Ramos (cell line): ENCODE measurements at regions not wholly inside any gene's neighbourhood (a gene's known extent, or its start where the extent isn't known, plus 50 kb on each side); places are given as distances from the start of the nearest gene placed in this dataset.
"Not testable (repeated sequence)": the region's sequence is repeated elsewhere in the genome, so short reads cannot be mapped to it uniquely, and the experiment has no call there.

Source experiments
- in situ Hi-C: fragments of 300-500 bp; cut with MboI; formaldehyde crosslinking; loops from one replicate; pipeline ENCODE4 v1.14.3; 2022; ENCODE audit warnings: low sequenced_read_pairs; ENCODE audit not compliant: unreplicated experiment

GRCh38 chr21:27371975-27372331, 405.1 kb upstream of the ADAMTS5 start:
- in situ Hi-C loops, result no loop called here

- in situ Hi-C loops, result no loop called here
Observed at GRCh38 chr21:27371115-27371974, 404.5 kb upstream of the ADAMTS5 start.

- in situ Hi-C loops, result no loop called here
Observed at GRCh38 chr21:27369978-27370571, 403.2 kb upstream of the ADAMTS5 start.

GRCh38 chr21:27369234-27369633, 402.3 kb upstream of the ADAMTS5 start:
- in situ Hi-C loops, result no loop called here

- in situ Hi-C loops, result no loop called here
Observed at GRCh38 chr21:27366646-27367235, 399.9 kb upstream of the ADAMTS5 start.

- in situ Hi-C loops, result no loop called here
Observed at GRCh38 chr21:27366036-27366435, 399.1 kb upstream of the ADAMTS5 start.

GRCh38 chr21:27365394-27365793, 398.5 kb upstream of the ADAMTS5 start:
- in situ Hi-C loops, result no loop called here

GRCh38 chr21:27363719-27364477, 397.0 kb upstream of the ADAMTS5 start:
- in situ Hi-C loops, result no loop called here

GRCh38 chr21:27362249-27362648, 395.4 kb upstream of the ADAMTS5 start:
- in situ Hi-C loops, result no loop called here

GRCh38 chr21:27359141-27359540, 392.3 kb upstream of the ADAMTS5 start:
- in situ Hi-C loops, result no loop called here

- in situ Hi-C loops, result no loop called here
Observed at GRCh38 chr21:27352885-27353284, 386.0 kb upstream of the ADAMTS5 start.

- in situ Hi-C loops, result no loop called here
Observed at GRCh38 chr21:27346041-27346448, 379.2 kb upstream of the ADAMTS5 start.

GRCh38 chr21:27339902-27340301, 373.0 kb upstream of the ADAMTS5 start:
- in situ Hi-C loops, result no loop called here

- in situ Hi-C loops, result not testable (repeated sequence)
Observed at GRCh38 chr21:27338007-27338406, 371.1 kb upstream of the ADAMTS5 start.

- in situ Hi-C loops, result no loop called here
Observed at GRCh38 chr21:27333096-27333495, 366.2 kb upstream of the ADAMTS5 start.

- in situ Hi-C loops, result no loop called here
Observed at GRCh38 chr21:27329255-27329851, 362.5 kb upstream of the ADAMTS5 start.

GRCh38 chr21:27326301-27326700, 359.4 kb upstream of the ADAMTS5 start:
- in situ Hi-C loops, result no loop called here

- in situ Hi-C loops, result no loop called here
Observed at GRCh38 chr21:27323331-27323730, 356.4 kb upstream of the ADAMTS5 start.

GRCh38 chr21:27321791-27322190, 354.9 kb upstream of the ADAMTS5 start:
- in situ Hi-C loops, result no loop called here

GRCh38 chr21:27320868-27321267, 354.0 kb upstream of the ADAMTS5 start:
- in situ Hi-C loops, result no loop called here
